ENCODE measurements at regions not wholly inside any gene's neighbourhood (a gene's known extent, or its start where the extent isn't known, plus 50 kb on each side); places are given as distances from the start of the nearest gene placed in this dataset.

DNA sequence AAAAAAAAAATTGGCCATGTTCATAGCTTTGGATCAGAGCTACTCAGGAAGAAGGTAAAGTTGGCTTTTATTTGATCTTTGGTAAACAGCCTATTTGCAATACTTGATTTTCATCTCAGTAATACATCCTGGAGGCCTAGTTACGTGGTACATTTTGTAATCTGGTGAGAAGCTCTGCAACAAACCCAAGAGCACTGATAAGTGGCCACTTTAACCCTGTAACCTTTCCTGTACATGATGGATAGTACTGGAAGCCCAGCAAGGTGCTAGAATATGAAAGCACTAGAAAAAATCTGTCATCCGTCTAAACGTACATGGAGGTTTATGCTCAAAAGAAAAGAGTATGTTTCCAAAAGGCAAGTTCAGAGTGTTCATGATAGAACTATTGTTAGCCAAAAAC is 88.3 kb upstream of the BMP2K start:
- TF ChIP-seq, protein P1, sequence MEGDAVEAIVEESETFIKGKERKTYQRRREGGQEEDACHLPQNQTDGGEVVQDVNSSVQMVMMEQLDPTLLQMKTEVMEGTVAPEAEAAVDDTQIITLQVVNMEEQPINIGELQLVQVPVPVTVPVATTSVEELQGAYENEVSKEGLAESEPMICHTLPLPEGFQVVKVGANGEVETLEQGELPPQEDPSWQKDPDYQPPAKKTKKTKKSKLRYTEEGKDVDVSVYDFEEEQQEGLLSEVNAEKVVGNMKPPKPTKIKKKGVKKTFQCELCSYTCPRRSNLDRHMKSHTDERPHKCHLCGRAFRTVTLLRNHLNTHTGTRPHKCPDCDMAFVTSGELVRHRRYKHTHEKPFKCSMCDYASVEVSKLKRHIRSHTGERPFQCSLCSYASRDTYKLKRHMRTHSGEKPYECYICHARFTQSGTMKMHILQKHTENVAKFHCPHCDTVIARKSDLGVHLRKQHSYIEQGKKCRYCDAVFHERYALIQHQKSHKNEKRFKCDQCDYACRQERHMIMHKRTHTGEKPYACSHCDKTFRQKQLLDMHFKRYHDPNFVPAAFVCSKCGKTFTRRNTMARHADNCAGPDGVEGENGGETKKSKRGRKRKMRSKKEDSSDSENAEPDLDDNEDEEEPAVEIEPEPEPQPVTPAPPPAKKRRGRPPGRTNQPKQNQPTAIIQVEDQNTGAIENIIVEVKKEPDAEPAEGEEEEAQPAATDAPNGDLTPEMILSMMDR (IDR thresholded peaks at IDR 0.05), result no peak
- TF ChIP-seq EZH2 (IDR thresholded peaks at IDR 0.05), result no peak
- no peak for TF ChIP-seq EZH2phosphoT487 (IDR thresholded peaks at IDR 0.05)
- Histone ChIP-seq H3K27ac (no peak overlapping the region), H3F3A (ENCODE audit: low read depth) (no peaks in the 10 kb centered on the region), H3K9me3 (ENCODE audit: low read depth) (no peaks in the 10 kb centered on the region), H3K9ac (no peak overlapping the region), H3K4me2 (no peak overlapping the region), H3K79me2 (ENCODE audit: low read depth) (no peaks in the 10 kb centered on the region), H4K20me1 (ENCODE audit: low read depth) (no peaks in the 10 kb centered on the region), H3K4me1 (no peaks in the 10 kb centered on the region), H3K36me3 (no peaks in the 10 kb centered on the region), H3K4me3 (no peak overlapping the region), H3K27me3 (no peaks in the 10 kb centered on the region), H2AFZ (replicated peaks) (no peak overlapping the region)
- Mint-ChIP-seq H3K4me3 (no peak overlapping the region), H3K36me3 (no peaks in the 10 kb centered on the region), H3K4me1 (no peaks in the 10 kb centered on the region), H3K9me3 (no peaks in the 10 kb centered on the region), H3K27me3 (ENCODE audit: insufficient read depth, low read depth) (peaks cover 2% of the 10 kb centered on the region), H3K27ac (no peak overlapping the region)
- DNase-seq (ENCODE audit: low spot score), result no peak

DNA sequence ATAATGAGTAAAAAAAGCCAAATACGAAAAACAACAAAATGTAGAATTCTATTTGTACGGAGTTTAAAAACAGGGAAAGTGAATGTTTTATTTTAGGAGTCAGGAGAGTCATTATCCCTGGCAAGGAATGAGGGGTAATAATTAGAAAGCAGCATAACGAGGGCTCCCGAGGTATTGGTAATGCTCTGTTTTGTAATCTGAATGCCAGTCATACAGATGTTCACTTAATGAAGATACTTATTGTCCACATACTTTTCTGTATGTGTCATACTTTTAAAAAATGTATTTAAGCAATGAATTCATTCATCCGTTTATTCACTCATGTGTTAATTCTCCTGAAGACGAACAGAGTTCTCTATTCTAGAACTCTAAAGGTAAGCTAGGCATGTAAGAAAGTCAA is 87.8 kb upstream of the BMP2K start:
- Histone ChIP-seq H3K9me3 (ENCODE audit: low read depth) (no peaks in the 10 kb centered on the region), H3K4me3 (no peak overlapping the region), H3K27me3 (no peaks in the 10 kb centered on the region), H2AFZ (replicated peaks) (no peak overlapping the region), H3K4me2 (no peak overlapping the region), H3K27ac (no peak overlapping the region), H3K79me2 (ENCODE audit: low read depth) (no peaks in the 10 kb centered on the region), H3K4me1 (no peaks in the 10 kb centered on the region), H3K9ac (no peak overlapping the region), H4K20me1 (ENCODE audit: low read depth) (no peaks in the 10 kb centered on the region), H3K36me3 (no peaks in the 10 kb centered on the region), H3F3A (ENCODE audit: low read depth) (no peaks in the 10 kb centered on the region)
- no peak overlapping the region for H3K27ac Mint-ChIP-seq
- peaks cover 2% of the 10 kb centered on the region for H3K27me3 Mint-ChIP-seq (ENCODE audit: insufficient read depth, low read depth)
- no peak for DNase-seq (ENCODE audit: low spot score)
- H3K4me3 Mint-ChIP-seq, result no peak overlapping the region
- no peaks in the 10 kb centered on the region for H3K9me3 Mint-ChIP-seq
- TF ChIP-seq, protein P1 (IDR thresholded peaks at IDR 0.05), result no peak
- no peak for TF ChIP-seq EZH2 (IDR thresholded peaks at IDR 0.05)
- TF ChIP-seq EZH2phosphoT487 (IDR thresholded peaks at IDR 0.05), result no peak
- no peaks in the 10 kb centered on the region for H3K4me1 Mint-ChIP-seq
- no peaks in the 10 kb centered on the region for H3K36me3 Mint-ChIP-seq

DNA sequence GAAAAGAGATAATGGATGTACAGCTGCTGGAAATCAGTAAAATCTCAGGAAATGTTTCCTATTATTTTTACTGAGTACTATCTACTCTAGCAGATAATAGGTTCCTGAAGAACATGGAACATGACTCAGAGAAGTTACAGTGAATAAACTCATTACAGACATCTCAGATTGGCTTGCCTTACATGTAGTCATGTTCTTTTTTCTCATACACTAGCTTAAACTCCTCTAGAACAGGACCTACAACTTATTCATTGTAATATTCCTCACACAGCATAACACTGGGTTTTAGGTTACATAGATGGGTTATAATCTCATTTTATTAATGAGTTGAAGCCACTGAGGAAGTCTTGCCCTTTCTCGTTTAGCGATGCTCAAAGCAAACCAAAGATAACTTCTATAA is 86.9 kb upstream of the BMP2K start:
- DNase-seq (ENCODE audit: low spot score), result no peak
- Histone ChIP-seq H3K4me2 (no peak overlapping the region), H3K27me3 (no peaks in the 10 kb centered on the region), H3K9ac (no peak overlapping the region), H4K20me1 (ENCODE audit: low read depth) (no peaks in the 10 kb centered on the region), H3K36me3 (no peaks in the 10 kb centered on the region), H3K9me3 (ENCODE audit: low read depth) (no peaks in the 10 kb centered on the region), H3F3A (ENCODE audit: low read depth) (no peaks in the 10 kb centered on the region), H3K27ac (no peak overlapping the region), H3K4me3 (no peak overlapping the region), H2AFZ (replicated peaks) (no peak overlapping the region), H3K79me2 (ENCODE audit: low read depth) (no peaks in the 10 kb centered on the region), H3K4me1 (no peaks in the 10 kb centered on the region)
- Mint-ChIP-seq H3K27me3 (ENCODE audit: insufficient read depth, low read depth) (peaks cover 2% of the 10 kb centered on the region), H3K4me3 (no peak overlapping the region), H3K27ac (no peak overlapping the region), H3K4me1 (no peaks in the 10 kb centered on the region), H3K36me3 (no peaks in the 10 kb centered on the region), H3K9me3 (no peaks in the 10 kb centered on the region)
- TF ChIP-seq, protein P1 (IDR thresholded peaks at IDR 0.05), result no peak
- no peak for TF ChIP-seq EZH2phosphoT487 (IDR thresholded peaks at IDR 0.05)
- no peak for TF ChIP-seq EZH2 (IDR thresholded peaks at IDR 0.05)

Data from neural progenitor cell (in vitro differentiated cells).